ENCODE measurements at regions not wholly inside any gene's neighbourhood (a gene's known extent, or its start where the extent isn't known, plus 50 kb on each side); places are given as distances from the start of the nearest gene placed in this dataset.

- no peaks in the 10 kb centered on the region for H3K27me3 ChIP-seq (ENCODE audit: insufficient read depth, poor library complexity, severe bottlenecking)
- H3K4me1 ChIP-seq (ENCODE audit: insufficient read depth, poor library complexity, severe bottlenecking): no peaks in the 10 kb centered on the region
- H3K9me3 ChIP-seq (ENCODE audit: severe bottlenecking): no peaks in the 10 kb centered on the region
- DNase-seq (ENCODE audit: low spot score) (no peak), ATAC-seq (ENCODE audit: low read depth) (no peak)
- no peaks in the 10 kb centered on the region for H3K36me3 ChIP-seq (ENCODE audit: low read depth)
- no peak overlapping the region for H3K27ac ChIP-seq (ENCODE audit: poor library complexity, severe bottlenecking)
- H3K4me3 ChIP-seq (ENCODE audit: severe bottlenecking): no peak overlapping the region
- TF ChIP-seq CTCF (IDR thresholded peaks at IDR 0.05; ENCODE audit: poor library complexity, severe bottlenecking): no peak
Observed at GRCh38 chr1:208965351-208965750, 618.2 kb upstream of the CAMK1G start.

- no peak for DNase-seq (ENCODE audit: low spot score)
Observed at GRCh38 chr1:208967334-208967733, 616.2 kb upstream of the CAMK1G start.

GRCh38 chr1:208974717-208975116, 608.8 kb upstream of the CAMK1G start:
- peaks cover 15% of the 10 kb centered on the region for H3K4me1 ChIP-seq (ENCODE audit: insufficient read depth, poor library complexity, severe bottlenecking)
- H3K4me3 ChIP-seq (ENCODE audit: severe bottlenecking): no peak overlapping the region
- no peaks in the 10 kb centered on the region for H3K27me3 ChIP-seq (ENCODE audit: insufficient read depth, poor library complexity, severe bottlenecking)
- H3K27ac ChIP-seq (ENCODE audit: poor library complexity, severe bottlenecking): no peak overlapping the region
- TF ChIP-seq CTCF (IDR thresholded peaks at IDR 0.05; ENCODE audit: poor library complexity, severe bottlenecking): no peak
- H3K9me3 ChIP-seq (ENCODE audit: severe bottlenecking): no peaks in the 10 kb centered on the region
- ATAC-seq (ENCODE audit: low read depth): no peak
- H3K36me3 ChIP-seq (ENCODE audit: low read depth): no peaks in the 10 kb centered on the region
- DNase-seq (ENCODE audit: low spot score): no peak

More at GRCh38 chr1:208967334-208967733, 616.2 kb upstream of the CAMK1G start:
- Histone ChIP-seq H3K4me1 (ENCODE audit: insufficient read depth, poor library complexity, severe bottlenecking) (no peaks in the 10 kb centered on the region), H3K9me3 (ENCODE audit: severe bottlenecking) (no peaks in the 10 kb centered on the region), H3K27ac (ENCODE audit: poor library complexity, severe bottlenecking) (no peak overlapping the region), H3K4me3 (ENCODE audit: severe bottlenecking) (no peak overlapping the region), H3K27me3 (ENCODE audit: insufficient read depth, poor library complexity, severe bottlenecking) (no peaks in the 10 kb centered on the region), H3K36me3 (ENCODE audit: low read depth) (no peaks in the 10 kb centered on the region)
- no peak for ATAC-seq (ENCODE audit: low read depth)
- TF ChIP-seq CTCF (IDR thresholded peaks at IDR 0.05; ENCODE audit: poor library complexity, severe bottlenecking): no peak

- Histone ChIP-seq H3K4me1 (ENCODE audit: insufficient read depth, poor library complexity, severe bottlenecking) (peaks cover 21% of the 10 kb centered on the region), H3K4me3 (ENCODE audit: severe bottlenecking) (no peak overlapping the region), H3K27ac (ENCODE audit: poor library complexity, severe bottlenecking) (no peak overlapping the region), H3K36me3 (ENCODE audit: low read depth) (no peaks in the 10 kb centered on the region), H3K9me3 (ENCODE audit: severe bottlenecking) (no peaks in the 10 kb centered on the region), H3K27me3 (ENCODE audit: insufficient read depth, poor library complexity, severe bottlenecking) (no peaks in the 10 kb centered on the region)
- DNase-seq (ENCODE audit: low spot score) (no peak), ATAC-seq (ENCODE audit: low read depth) (no peak)
- no peak for TF ChIP-seq CTCF (IDR thresholded peaks at IDR 0.05; ENCODE audit: poor library complexity, severe bottlenecking)
Observed at GRCh38 chr1:208975456-208975855, 608.1 kb upstream of the CAMK1G start.

- H3K9me3 ChIP-seq (ENCODE audit: severe bottlenecking): no peaks in the 10 kb centered on the region
- DNase-seq (ENCODE audit: low spot score) (no peak), ATAC-seq (ENCODE audit: low read depth) (peak; percentile 45; the same call in 1 of the 3 replicates)
- peaks cover 27% of the 10 kb centered on the region for H3K4me1 ChIP-seq (ENCODE audit: insufficient read depth, poor library complexity, severe bottlenecking)
- no peak for TF ChIP-seq CTCF (IDR thresholded peaks at IDR 0.05; ENCODE audit: poor library complexity, severe bottlenecking)
- H3K36me3 ChIP-seq (ENCODE audit: low read depth): no peaks in the 10 kb centered on the region
- H3K4me3 ChIP-seq (ENCODE audit: severe bottlenecking): no peak overlapping the region
- no peaks in the 10 kb centered on the region for H3K27me3 ChIP-seq (ENCODE audit: insufficient read depth, poor library complexity, severe bottlenecking)
- peak overlapping the region; percentile 51 for H3K27ac ChIP-seq (ENCODE audit: poor library complexity, severe bottlenecking)
Observed at GRCh38 chr1:208977012-208977411, 606.5 kb upstream of the CAMK1G start.

Data from RWPE2 (cell line).